Breast epithelium (tissue), 4 donors: ENCODE measurements at regions not wholly inside any gene's neighbourhood (a gene's known extent, or its start where the extent isn't known, plus 50 kb on each side); places are given as distances from the start of the nearest gene placed in this dataset.

Experiments used
- DNase-seq, 2 donors: peaks; one replicate each; pipeline ENCODE4 v3.0.0-alpha.2; 2019; ENCODE audit warnings: low spot score in 2 of 2
- H3K27ac ChIP-seq, 2 donors: fragments of 200-600 bp; sonication (generic) in 1 of 2; one replicate each; pipeline ENCODE4 v1.5.1; 2016 to 2019; ENCODE audit warnings: mild to moderate bottlenecking in 1 of 2
- H3K27me3 ChIP-seq, 2 donors: fragments of 200-600 bp; sonication (generic) in 1 of 2; one replicate each; pipeline versions ENCODE4 v1.5.1 to v1.6.0; 2017 to 2019; ENCODE audit warnings: control low read depth in 1 of 2, mild to moderate bottlenecking in 1 of 2
- H3K36me3 ChIP-seq: fragments of 200-600 bp; one replicate; pipeline ENCODE4 v1.5.1; 2019
- H3K4me1 ChIP-seq, 2 donors: fragments of 200-600 bp; sonication (generic); one replicate each; pipeline ENCODE4 v1.5.1; 2016 to 2019; ENCODE audit warnings: control low read depth in 1 of 2
- H3K4me3 ChIP-seq, 3 donors: fragments of 200-600 bp; sonication (generic); 1 replicate in 2 of 3; 2 replicates in 1 of 3; pipeline ENCODE4 v1.5.1; 2016 to 2019; ENCODE audit warnings: mild to moderate bottlenecking in 3 of 3, moderate library complexity in 2 of 3
- H3K9me3 ChIP-seq, 2 donors: fragments of 200-600 bp; sonication (generic) in 1 of 2; one replicate each; pipeline ENCODE4 v1.5.1; 2016 to 2019; ENCODE audit warnings: control low read depth in 1 of 2
- CTCF ChIP-seq, 3 donors: fragments of 450-650 bp; IDR thresholded peaks; one replicate each; pipeline ENCODE4 v1.5.1; 2016 to 2017; ENCODE audit warnings: antibody characterized with exemption in 3 of 3, mild to moderate bottlenecking in 3 of 3, moderate library complexity in 3 of 3
- POLR2A ChIP-seq: fragments of 450-650 bp; IDR thresholded peaks from one replicate; pipeline ENCODE4 v1.6.1; 2016; ENCODE audit warnings: antibody characterized with exemption, mild to moderate bottlenecking, moderate library complexity
- POLR2AphosphoS5 ChIP-seq, 3 donors: sonication (generic); formaldehyde crosslinking; IDR thresholded peaks; one replicate each; pipeline ENCODE4 v1.6.1; 2017; ENCODE audit warnings: antibody characterized with exemption in 3 of 3
- intact Hi-C: fragments of 100-400 bp; cut with DNase I; formaldehyde crosslinking; loops from one replicate; pipeline ENCODE4 v1.15.1; 2023; ENCODE audit warnings: low total_unique reads

GRCh38 chr10:108393089-108393488 is 1228.6 kb upstream of the SORCS1 start:
- no peak overlapping the region for H3K27ac ChIP-seq
- intact Hi-C loops: no loop called here
- no peak for TF ChIP-seq POLR2A
- no peak for TF ChIP-seq POLR2AphosphoS5 (IDR thresholded peaks at IDR 0.05)
- no peak for TF ChIP-seq CTCF (IDR thresholded peaks at IDR 0.05)
- no peak overlapping the region for H3K4me3 ChIP-seq
- DNase-seq: no peak
- H3K27me3 ChIP-seq: no peaks in the 10 kb centered on the region
- no peaks in the 10 kb centered on the region for H3K4me1 ChIP-seq
- H3K36me3 ChIP-seq: no peaks in the 10 kb centered on the region
- no peaks in the 10 kb centered on the region for H3K9me3 ChIP-seq

GRCh38 chr10:108392286-108392685 is 1227.8 kb upstream of the SORCS1 start:
- Histone ChIP-seq H3K36me3 (no peaks in the 10 kb centered on the region), H3K27ac (no peak overlapping the region), H3K9me3 (no peaks in the 10 kb centered on the region), H3K27me3 (no peaks in the 10 kb centered on the region), H3K4me3 (no peak overlapping the region), H3K4me1 (no peaks in the 10 kb centered on the region)
- no peak for TF ChIP-seq POLR2A
- TF ChIP-seq CTCF (IDR thresholded peaks at IDR 0.05): no peak
- no peak for TF ChIP-seq POLR2AphosphoS5 (IDR thresholded peaks at IDR 0.05)
- intact Hi-C loops: no loop called here
- DNase-seq: no peak

GRCh38 chr10:108388706-108389105 is 1224.2 kb upstream of the SORCS1 start:
- no peak overlapping the region for H3K4me3 ChIP-seq
- intact Hi-C loops: no loop called here
- H3K36me3 ChIP-seq: no peaks in the 10 kb centered on the region
- no peaks in the 10 kb centered on the region for H3K4me1 ChIP-seq
- no peak overlapping the region for H3K27ac ChIP-seq
- H3K9me3 ChIP-seq: no peaks in the 10 kb centered on the region
- DNase-seq: no peak
- no peaks in the 10 kb centered on the region for H3K27me3 ChIP-seq
- TF ChIP-seq CTCF (IDR thresholded peaks at IDR 0.05): no peak
- TF ChIP-seq POLR2AphosphoS5 (IDR thresholded peaks at IDR 0.05): no peak
- no peak for TF ChIP-seq POLR2A

- Histone ChIP-seq H3K27me3 (no peaks in the 10 kb centered on the region), H3K4me3 (no peak overlapping the region), H3K36me3 (no peaks in the 10 kb centered on the region), H3K27ac (no peak overlapping the region), H3K9me3 (no peaks in the 10 kb centered on the region), H3K4me1 (no peaks in the 10 kb centered on the region)
- DNase-seq: no peak
- intact Hi-C loops: no loop called here
- TF ChIP-seq POLR2A (no peak), POLR2AphosphoS5 (IDR thresholded peaks at IDR 0.05) (no peak), CTCF (IDR thresholded peaks at IDR 0.05) (no peak)
Observed at GRCh38 chr10:108385963-108386362, 1221.5 kb upstream of the SORCS1 start.

GRCh38 chr10:108384378-108384777 is 1219.9 kb upstream of the SORCS1 start:
- Histone ChIP-seq H3K36me3 (no peaks in the 10 kb centered on the region), H3K4me1 (no peaks in the 10 kb centered on the region), H3K27me3 (no peaks in the 10 kb centered on the region), H3K9me3 (no peaks in the 10 kb centered on the region), H3K27ac (no peak overlapping the region), H3K4me3 (no peak overlapping the region)
- intact Hi-C loops: no loop called here
- TF ChIP-seq POLR2AphosphoS5 (IDR thresholded peaks at IDR 0.05): no peak
- TF ChIP-seq CTCF (IDR thresholded peaks at IDR 0.05): no peak
- no peak for TF ChIP-seq POLR2A
- no peak for DNase-seq
